ENCODE measurements at regions not wholly inside any gene's neighbourhood (a gene's known extent, or its start where the extent isn't known, plus 50 kb on each side); places are given as distances from the start of the nearest gene placed in this dataset.

DNA sequence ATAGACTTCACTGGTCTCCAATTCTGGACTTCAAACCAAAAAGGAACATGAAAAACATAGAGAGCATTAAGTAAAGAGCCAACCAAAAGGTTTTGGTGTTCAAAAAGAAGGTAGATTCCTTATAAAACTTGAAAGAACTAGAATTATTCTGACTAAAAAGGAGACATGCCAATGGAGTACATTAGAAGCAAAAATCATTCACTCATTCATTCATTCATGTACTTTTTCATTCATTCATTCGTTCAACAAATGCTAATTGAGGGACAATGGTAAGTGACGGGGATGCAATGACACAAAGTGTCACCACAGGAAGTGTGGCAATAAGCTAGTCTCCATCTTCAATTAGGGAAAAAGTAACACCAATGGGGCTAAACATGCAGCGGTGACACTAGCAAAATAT, 181.0 kb upstream of the ATP11B start:
- H3K4me3 ChIP-seq (replicated peaks; ENCODE audit: low read depth, low read length) = no peak overlapping the region
- DNase-seq (ENCODE audit: extremely low read depth, insufficient read length) = no peak
- no peaks in the 10 kb centered on the region for H3K36me3 ChIP-seq (ENCODE audit: control insufficient read depth, insufficient read depth, low read length)
- TF ChIP-seq, protein P1, sequence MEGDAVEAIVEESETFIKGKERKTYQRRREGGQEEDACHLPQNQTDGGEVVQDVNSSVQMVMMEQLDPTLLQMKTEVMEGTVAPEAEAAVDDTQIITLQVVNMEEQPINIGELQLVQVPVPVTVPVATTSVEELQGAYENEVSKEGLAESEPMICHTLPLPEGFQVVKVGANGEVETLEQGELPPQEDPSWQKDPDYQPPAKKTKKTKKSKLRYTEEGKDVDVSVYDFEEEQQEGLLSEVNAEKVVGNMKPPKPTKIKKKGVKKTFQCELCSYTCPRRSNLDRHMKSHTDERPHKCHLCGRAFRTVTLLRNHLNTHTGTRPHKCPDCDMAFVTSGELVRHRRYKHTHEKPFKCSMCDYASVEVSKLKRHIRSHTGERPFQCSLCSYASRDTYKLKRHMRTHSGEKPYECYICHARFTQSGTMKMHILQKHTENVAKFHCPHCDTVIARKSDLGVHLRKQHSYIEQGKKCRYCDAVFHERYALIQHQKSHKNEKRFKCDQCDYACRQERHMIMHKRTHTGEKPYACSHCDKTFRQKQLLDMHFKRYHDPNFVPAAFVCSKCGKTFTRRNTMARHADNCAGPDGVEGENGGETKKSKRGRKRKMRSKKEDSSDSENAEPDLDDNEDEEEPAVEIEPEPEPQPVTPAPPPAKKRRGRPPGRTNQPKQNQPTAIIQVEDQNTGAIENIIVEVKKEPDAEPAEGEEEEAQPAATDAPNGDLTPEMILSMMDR (IDR thresholded peaks at IDR 0.05; ENCODE audit: insufficient read depth, low read length, poor library complexity, severe bottlenecking) = no peak
- H3K27me3 ChIP-seq (replicated peaks; ENCODE audit: control insufficient read depth, insufficient read depth, low read length) = peaks cover 2% of the 10 kb centered on the region

DNA sequence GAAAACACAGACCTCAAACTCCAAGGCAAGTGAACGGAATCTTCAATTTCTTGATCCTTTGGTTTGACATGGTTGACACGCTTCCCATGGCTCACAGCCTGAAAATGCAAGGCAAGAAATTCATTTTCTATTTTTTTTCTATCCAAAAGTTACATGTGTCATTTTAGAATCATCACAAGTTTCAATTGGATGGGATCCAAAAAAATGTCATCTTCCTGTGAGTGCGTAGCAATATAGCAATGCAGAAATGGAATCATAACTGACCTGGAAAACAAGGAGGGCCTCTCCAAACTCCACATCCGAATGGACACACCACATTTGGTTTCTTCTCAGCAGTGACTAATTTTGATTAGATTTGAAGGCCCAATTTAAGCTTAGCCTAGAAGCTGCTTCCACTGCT, 175.8 kb upstream of the ATP11B start:
- no peak for DNase-seq (ENCODE audit: extremely low read depth, insufficient read length)
- TF ChIP-seq, protein P1 (IDR thresholded peaks at IDR 0.05; ENCODE audit: insufficient read depth, low read length, poor library complexity, severe bottlenecking) = no peak
- Histone ChIP-seq H3K36me3 (ENCODE audit: control insufficient read depth, insufficient read depth, low read length) (no peaks in the 10 kb centered on the region), H3K4me3 (replicated peaks; ENCODE audit: low read depth, low read length) (no peak overlapping the region), H3K27me3 (replicated peaks; ENCODE audit: control insufficient read depth, insufficient read depth, low read length) (peaks cover 2% of the 10 kb centered on the region)

DNA sequence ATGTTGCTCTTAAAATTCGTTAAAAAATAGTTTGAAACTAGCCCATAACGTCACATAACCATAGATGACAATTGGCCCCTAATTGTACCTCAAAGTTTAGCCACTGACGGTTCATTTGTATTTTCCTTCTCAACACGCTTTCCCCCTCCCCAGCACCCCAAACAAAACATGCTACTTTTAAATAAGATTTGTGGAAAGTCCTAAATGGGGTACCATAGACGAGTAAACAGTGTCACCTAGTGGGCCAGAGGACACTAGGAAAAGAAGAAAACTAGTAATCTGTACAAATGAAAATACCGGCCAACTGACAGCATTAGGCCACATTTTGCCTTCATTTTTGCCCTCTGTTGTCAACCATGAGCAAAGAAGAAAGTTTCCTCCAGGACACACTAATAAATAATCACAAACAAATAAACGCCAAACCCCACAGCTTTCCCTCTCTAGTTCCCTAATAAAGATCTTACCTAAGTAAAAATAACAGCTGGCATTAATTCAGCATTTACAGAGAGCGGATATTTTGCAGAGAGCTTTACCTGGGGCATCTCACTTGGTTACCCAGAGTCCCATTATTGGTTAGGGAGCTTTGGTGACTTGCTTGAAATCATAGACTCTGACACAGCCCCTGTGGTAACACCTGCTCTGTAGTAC, 175.1 kb upstream of the ATP11B start:
- Histone ChIP-seq H3K36me3 (ENCODE audit: control insufficient read depth, insufficient read depth, low read length) (no peaks in the 10 kb centered on the region), H3K27me3 (replicated peaks; ENCODE audit: control insufficient read depth, insufficient read depth, low read length) (peaks cover 2% of the 10 kb centered on the region), H3K4me3 (replicated peaks; ENCODE audit: low read depth, low read length) (no peak overlapping the region)
- no peak for DNase-seq (ENCODE audit: extremely low read depth, insufficient read length)
- TF ChIP-seq, protein P1 (IDR thresholded peaks at IDR 0.05; ENCODE audit: insufficient read depth, low read length, poor library complexity, severe bottlenecking) = peak; percentile 73

DNA sequence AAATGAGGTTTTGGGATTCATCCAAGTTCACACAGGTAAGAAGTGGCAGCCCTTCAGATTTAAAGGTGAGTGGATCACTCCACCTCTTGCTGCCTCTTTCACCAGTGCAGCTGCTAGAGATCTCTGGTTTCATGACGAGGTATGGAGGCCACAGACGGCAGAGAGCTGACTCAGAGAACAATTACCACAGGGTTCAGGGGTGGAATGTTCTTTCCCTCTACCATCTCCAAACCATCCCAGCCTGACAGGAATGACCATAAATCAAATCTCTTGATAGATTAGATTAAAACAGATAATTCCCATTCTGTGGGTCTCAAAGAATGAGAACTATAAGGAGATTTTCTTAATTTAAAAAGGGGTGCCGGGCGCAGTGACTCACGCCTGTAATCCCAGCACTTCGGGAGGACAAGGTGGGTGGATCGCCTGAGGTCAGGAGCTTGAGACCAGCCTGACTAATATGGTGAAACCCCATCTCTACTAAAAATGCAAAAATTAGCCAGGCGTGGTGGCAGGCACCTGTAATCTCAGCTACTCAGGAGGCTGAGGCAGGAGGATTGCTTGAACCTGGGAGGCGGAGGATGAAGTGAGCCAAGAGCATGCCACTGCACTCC, 174.2 kb upstream of the ATP11B start:
- Histone ChIP-seq H3K4me3 (replicated peaks; ENCODE audit: low read depth, low read length) (no peak overlapping the region), H3K36me3 (ENCODE audit: control insufficient read depth, insufficient read depth, low read length) (no peaks in the 10 kb centered on the region), H3K27me3 (replicated peaks; ENCODE audit: control insufficient read depth, insufficient read depth, low read length) (peaks cover 2% of the 10 kb centered on the region)
- TF ChIP-seq, protein P1 (IDR thresholded peaks at IDR 0.05; ENCODE audit: insufficient read depth, low read length, poor library complexity, severe bottlenecking) = no peak
- no peak for DNase-seq (ENCODE audit: extremely low read depth, insufficient read length)

DNA sequence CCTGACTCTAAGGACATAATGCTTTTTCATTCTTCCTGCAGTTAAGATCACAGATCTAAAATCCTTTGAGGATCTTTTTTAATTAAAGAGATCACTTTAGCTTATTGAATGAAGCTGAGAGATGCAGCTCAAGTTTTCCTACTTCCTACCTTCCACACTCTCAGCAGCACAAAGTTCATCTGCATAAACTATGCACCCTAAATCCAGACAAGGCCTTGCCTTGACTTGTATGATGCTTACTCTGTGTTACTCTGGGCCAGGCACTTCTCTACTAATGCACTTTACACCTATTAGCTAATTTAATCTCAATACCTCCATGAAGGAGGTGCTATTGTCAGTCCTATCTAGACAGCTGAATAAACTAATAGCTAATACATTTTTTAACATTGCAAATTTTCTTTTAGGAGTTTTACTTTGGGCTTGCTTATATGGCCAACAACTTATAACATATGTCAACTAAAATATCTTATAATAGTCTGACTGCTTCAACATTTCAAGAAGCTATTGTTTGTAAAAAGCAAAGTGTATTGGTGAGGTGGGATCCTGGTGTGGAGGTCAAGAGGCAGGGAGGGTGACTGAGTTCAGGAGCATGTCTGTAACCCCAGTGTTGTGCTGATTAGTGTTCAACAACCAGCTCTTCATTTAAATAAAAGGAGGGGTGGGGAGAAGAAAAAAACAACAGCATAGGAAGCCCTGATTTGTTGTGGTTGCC, 172.4 kb upstream of the ATP11B start:
- TF ChIP-seq, protein P1 (IDR thresholded peaks at IDR 0.05; ENCODE audit: insufficient read depth, low read length, poor library complexity, severe bottlenecking) = no peak
- no peak overlapping the region for H3K4me3 ChIP-seq (replicated peaks; ENCODE audit: low read depth, low read length)
- no peak for DNase-seq (ENCODE audit: extremely low read depth, insufficient read length)
- peaks cover 2% of the 10 kb centered on the region for H3K27me3 ChIP-seq (replicated peaks; ENCODE audit: control insufficient read depth, insufficient read depth, low read length)
- no peaks in the 10 kb centered on the region for H3K36me3 ChIP-seq (ENCODE audit: control insufficient read depth, insufficient read depth, low read length)
